HCT116 (cell line): ENCODE measurements at regions not wholly inside any gene's neighbourhood (a gene's known extent, or its start where the extent isn't known, plus 50 kb on each side); places are given as distances from the start of the nearest gene placed in this dataset.

Experiments
- ATAC-seq: fragments of 200-7000 bp; cut with Tn5 transposase; 2 replicates; pipeline ENCODE4 v1.9.1; 2020; ENCODE audit warnings: mild to moderate bottlenecking, moderate library complexity
- BruUV-seq: library from RNA; stranded (reverse); fragments of 400-500 nt; replicated peaks from 2 replicates; lab custom pipeline; 2021; lab: Mats Ljungman, UMichigan
- CTCF ChIA-PET: fragments of 300-600 bp; sonication (Branson Sonifier 250); formaldehyde crosslinking; loops from one replicate; lab custom pipeline; 2021; ENCODE audit warnings: antibody characterized with exemption; lab: Charles Lee
- POLR2A ChIA-PET: fragments of 300-600, 350-600 bp; sonication (Branson Sonifier 250); formaldehyde crosslinking; loops from one replicate; lab custom pipeline; 2021; ENCODE audit warnings: antibody characterized with exemption; lab: Charles Lee
- RAD21 ChIA-PET, 2 experiments: fragments of 300-600 bp; sonication (Branson Sonifier 250); formaldehyde crosslinking; loops; one replicate each; lab custom pipeline; 2023; ENCODE audit warnings: low total read pairs in 2 of 2; ENCODE audit not compliant: uncharacterized antibody in 2 of 2, unreplicated experiment in 2 of 2, low non-redundant PET in 1 of 2; lab: Charles Lee
- DNase-seq: peaks from one replicate; pipeline ENCODE4 v3.0.0-alpha.2; 2010; ENCODE audit warnings: low read depth, low spot score
- H2AFZ ChIP-seq: fragments of 200-600 bp; shearing (Covaris generic), sonication (generic); 2 replicates; pipeline ENCODE4 v1.6.1; 2017; ENCODE audit warnings: low read depth, mixed run types, mixed read lengths, antibody characterized with exemption, low read length; ENCODE audit not compliant: poor library complexity, severe bottlenecking
- H3K27ac ChIP-seq: 2 replicates; pipeline ENCODE4 v1.5.1; 2012; ENCODE audit warnings: low read depth, low read length
- H3K27me3 ChIP-seq: fragments of 200-600 bp; sonication (generic); 2 replicates; pipeline ENCODE4 v1.6.1; 2016; ENCODE audit warnings: mixed run types, low read length, mixed read lengths; ENCODE audit not compliant: insufficient read depth
- H3K36me3 ChIP-seq, 2 experiments: fragments of 200-500 bp in 1 of 2; fragments of 200-600 bp in 1 of 2; sonication (Bioruptor generic) in 1 of 2; sonication (generic) in 1 of 2; 2 replicates each; pipeline versions ENCODE4 v1.5.1 to v1.6.1; 2014 to 2016; ENCODE audit warnings: low read length in 2 of 2, inconsistent platforms in 1 of 2, mixed read lengths in 1 of 2, mixed run types in 1 of 2; ENCODE audit not compliant: insufficient read depth in 2 of 2, control insufficient read depth in 1 of 2
- H3K4me1 ChIP-seq, 2 experiments: fragments of 200-600 bp in 1 of 2; sonication (generic) in 1 of 2; 2 replicates each; pipeline versions ENCODE4 v1.5.1 to v1.6.1; 2012 to 2017; ENCODE audit warnings: low read length in 2 of 2, inconsistent platforms in 1 of 2, mild to moderate bottlenecking in 1 of 2, mixed read lengths in 1 of 2, mixed run types in 1 of 2, moderate library complexity in 1 of 2; ENCODE audit not compliant: insufficient read depth in 2 of 2, control insufficient read depth in 1 of 2
- H3K4me2 ChIP-seq: fragments of 200-600 bp; sonication (generic); 2 replicates; pipeline ENCODE4 v1.6.1; 2017; ENCODE audit warnings: mixed run types, low read length, mixed read lengths
- H3K4me3 ChIP-seq, 2 experiments: fragments of 200-600 bp in 1 of 2; sonication (generic) in 1 of 2; replicated peaks in 1 of 2; 2 replicates each; pipeline ENCODE4 v1.5.1; 2011 to 2016; ENCODE audit warnings: low read length in 2 of 2, control low read depth in 1 of 2, low read depth in 1 of 2, mild to moderate bottlenecking in 1 of 2, mixed read lengths in 1 of 2, mixed run types in 1 of 2
- H3K79me2 ChIP-seq: fragments of 200-600 bp; sonication (generic); 2 replicates; pipeline ENCODE4 v1.6.1; 2017; ENCODE audit warnings: mild to moderate bottlenecking, mixed run types, low read length, moderate library complexity, mixed read lengths; ENCODE audit not compliant: insufficient read depth
- H3K9ac ChIP-seq: fragments of 200-600 bp; sonication (generic); 2 replicates; pipeline ENCODE4 v1.6.1; 2016; ENCODE audit warnings: low read length, mixed read lengths
- H3K9me2 ChIP-seq: fragments of 200-600 bp; sonication (generic), shearing (Covaris generic); 2 replicates; pipeline ENCODE4 v1.6.1; 2017; ENCODE audit warnings: mixed run types, mild to moderate bottlenecking, moderate library complexity; ENCODE audit not compliant: insufficient read depth
- H3K9me3 ChIP-seq, 2 experiments: fragments of 200-500 bp in 1 of 2; fragments of 200-600 bp in 1 of 2; sonication (Bioruptor generic) in 1 of 2; sonication (generic) in 1 of 2; 2 replicates each; pipeline ENCODE4 v1.6.1; 2014 to 2017; ENCODE audit warnings: low read length in 2 of 2, mixed read lengths in 2 of 2, inconsistent platforms in 1 of 2, low read depth in 1 of 2, mild to moderate bottlenecking in 1 of 2, mixed run types in 1 of 2, moderate library complexity in 1 of 2; ENCODE audit not compliant: control insufficient read depth in 1 of 2, insufficient read depth in 1 of 2
- H4K20me1 ChIP-seq: fragments of 200-600 bp; sonication (generic), shearing (Covaris generic); 2 replicates; pipeline ENCODE4 v1.6.1; 2017; ENCODE audit warnings: mixed run types, mild to moderate bottlenecking, moderate library complexity; ENCODE audit not compliant: insufficient read depth
- CBX3 ChIP-seq: IDR thresholded peaks from 2 replicates; pipeline ENCODE4 v1.6.1; 2012; ENCODE audit warnings: low read depth
- CEBPB ChIP-seq: IDR thresholded peaks from 2 replicates; pipeline ENCODE4 v1.6.1; 2012; ENCODE audit warnings: low read depth
- ELF1 ChIP-seq: IDR thresholded peaks from 2 replicates; pipeline ENCODE4 v1.6.1; 2012; ENCODE audit warnings: low read depth, borderline replicate concordance
- EZH2 ChIP-seq: fragments of 200-600 bp; sonication (generic); IDR thresholded peaks from 2 replicates; pipeline ENCODE4 v1.6.1; 2017; ENCODE audit warnings: antibody characterized with exemption, mixed run types
- EZH2phosphoT487 ChIP-seq: fragments of 200-600 bp; IDR thresholded peaks from 2 replicates; pipeline ENCODE4 v1.6.1; 2018; ENCODE audit warnings: antibody characterized with exemption, borderline replicate concordance
- FOSL1 ChIP-seq: IDR thresholded peaks from 2 replicates; pipeline ENCODE4 v1.6.1; 2012; ENCODE audit warnings: low read depth
- JUND ChIP-seq: IDR thresholded peaks from 2 replicates; pipeline ENCODE4 v1.6.1; 2012
- POLR2A ChIP-seq: IDR thresholded peaks from 2 replicates; pipeline ENCODE4 v1.7.0; 2011; ENCODE audit warnings: borderline replicate concordance; ENCODE audit not compliant: insufficient read depth, insufficient read length; ENCODE audit errors: extremely low read depth
- POLR2AphosphoS5 ChIP-seq: IDR thresholded peaks from 2 replicates; pipeline ENCODE4 v1.6.1; 2011; ENCODE audit warnings: mild to moderate bottlenecking, low read depth, low read length, moderate library complexity
- RAD21 ChIP-seq: IDR thresholded peaks from 2 replicates; pipeline ENCODE4 v1.6.1; 2012; ENCODE audit warnings: low read depth, mild to moderate bottlenecking
- SIN3A ChIP-seq: IDR thresholded peaks from 2 replicates; pipeline ENCODE4 v1.6.1; 2012; ENCODE audit warnings: low read depth
- SP1 ChIP-seq: IDR thresholded peaks from 2 replicates; pipeline ENCODE4 v1.6.1; 2012; ENCODE audit warnings: low read depth
- SRF ChIP-seq: IDR thresholded peaks from 2 replicates; pipeline ENCODE4 v1.6.1; 2012; ENCODE audit warnings: low read depth
- ZFX ChIP-seq: fragments of 450-650 bp; IDR thresholded peaks from 2 replicates; pipeline ENCODE4 v1.6.1; 2017
- intact Hi-C: fragments of 100-400 bp; cut with micrococcal nuclease; formaldehyde crosslinking; loops from 2 replicates; pipeline ENCODE4 v1.10.0; 2022
- TF ChIP-seq, protein P1 (sequence below): IDR thresholded peaks from 2 replicates; pipeline ENCODE4 v1.6.1; 2012; ENCODE audit warnings: low read depth
- TF ChIP-seq, protein P2 (sequence below): IDR thresholded peaks from 2 replicates; pipeline ENCODE4 v1.6.1; 2012
- TF ChIP-seq, protein P3 (sequence below), 3 experiments: fragments of 200-600 bp in 1 of 3; sonication (generic) in 1 of 3; IDR thresholded peaks in 2 of 3; conservative IDR thresholded peaks in 1 of 3; 2 replicates each; pipeline ENCODE4 v1.5.1; 2012 to 2017; ENCODE audit warnings: low read depth in 2 of 3, low read length in 2 of 3, antibody characterized with exemption in 1 of 3, borderline replicate concordance in 1 of 3, control low read depth in 1 of 3, mild to moderate bottlenecking in 1 of 3, mixed read lengths in 1 of 3, mixed run types in 1 of 3, moderate library complexity in 1 of 3; ENCODE audit not compliant: insufficient read depth in 1 of 3

- TF ChIP-seq, protein P1, sequence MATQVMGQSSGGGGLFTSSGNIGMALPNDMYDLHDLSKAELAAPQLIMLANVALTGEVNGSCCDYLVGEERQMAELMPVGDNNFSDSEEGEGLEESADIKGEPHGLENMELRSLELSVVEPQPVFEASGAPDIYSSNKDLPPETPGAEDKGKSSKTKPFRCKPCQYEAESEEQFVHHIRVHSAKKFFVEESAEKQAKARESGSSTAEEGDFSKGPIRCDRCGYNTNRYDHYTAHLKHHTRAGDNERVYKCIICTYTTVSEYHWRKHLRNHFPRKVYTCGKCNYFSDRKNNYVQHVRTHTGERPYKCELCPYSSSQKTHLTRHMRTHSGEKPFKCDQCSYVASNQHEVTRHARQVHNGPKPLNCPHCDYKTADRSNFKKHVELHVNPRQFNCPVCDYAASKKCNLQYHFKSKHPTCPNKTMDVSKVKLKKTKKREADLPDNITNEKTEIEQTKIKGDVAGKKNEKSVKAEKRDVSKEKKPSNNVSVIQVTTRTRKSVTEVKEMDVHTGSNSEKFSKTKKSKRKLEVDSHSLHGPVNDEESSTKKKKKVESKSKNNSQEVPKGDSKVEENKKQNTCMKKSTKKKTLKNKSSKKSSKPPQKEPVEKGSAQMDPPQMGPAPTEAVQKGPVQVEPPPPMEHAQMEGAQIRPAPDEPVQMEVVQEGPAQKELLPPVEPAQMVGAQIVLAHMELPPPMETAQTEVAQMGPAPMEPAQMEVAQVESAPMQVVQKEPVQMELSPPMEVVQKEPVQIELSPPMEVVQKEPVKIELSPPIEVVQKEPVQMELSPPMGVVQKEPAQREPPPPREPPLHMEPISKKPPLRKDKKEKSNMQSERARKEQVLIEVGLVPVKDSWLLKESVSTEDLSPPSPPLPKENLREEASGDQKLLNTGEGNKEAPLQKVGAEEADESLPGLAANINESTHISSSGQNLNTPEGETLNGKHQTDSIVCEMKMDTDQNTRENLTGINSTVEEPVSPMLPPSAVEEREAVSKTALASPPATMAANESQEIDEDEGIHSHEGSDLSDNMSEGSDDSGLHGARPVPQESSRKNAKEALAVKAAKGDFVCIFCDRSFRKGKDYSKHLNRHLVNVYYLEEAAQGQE: no peak
- no peak for TF ChIP-seq CBX3
- no peak for TF ChIP-seq SIN3A
- TF ChIP-seq EZH2: no peak
These were observed 220.1 kb upstream of the CNTN5 start (continued) for GRCh38 chr11:98800696-98801095.

DNA sequence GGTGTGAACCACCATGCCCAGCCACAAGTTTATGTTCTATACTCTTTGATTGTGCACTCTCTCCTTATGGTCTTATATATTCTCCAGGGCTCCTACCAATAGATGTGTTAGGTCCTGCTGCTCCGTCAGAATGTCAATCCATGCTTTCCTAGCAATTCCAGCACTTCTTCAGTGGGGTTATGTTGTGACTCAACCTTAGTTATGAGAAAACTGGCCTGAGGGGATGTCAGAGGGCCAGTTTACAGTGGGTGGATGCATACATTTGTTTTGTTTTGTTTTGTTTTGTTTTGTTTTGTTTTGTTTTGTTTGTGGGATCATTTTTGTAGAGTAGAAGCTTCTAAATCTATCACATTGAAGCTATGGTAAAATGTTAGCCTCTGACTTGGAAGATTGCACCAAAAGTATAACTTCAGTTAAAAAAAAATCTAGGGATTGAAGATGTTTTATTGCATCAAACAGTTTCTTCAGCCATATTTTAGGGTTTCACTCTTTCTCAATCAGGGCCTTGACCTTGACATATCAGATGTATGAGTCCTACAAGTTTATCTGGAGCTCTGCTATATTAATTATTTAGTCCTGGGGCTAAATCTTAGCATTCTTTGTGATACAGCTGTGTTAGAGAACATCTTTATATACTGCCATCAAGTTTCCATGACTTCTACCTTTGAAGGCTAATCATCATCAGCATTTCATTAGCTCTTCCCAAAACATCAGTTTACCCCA, 191.6 kb upstream of the CNTN5 start:
- intact Hi-C loops: no loop called here
- Histone ChIP-seq H3K79me2 (no peaks in the 10 kb centered on the region), H3K9me2 (no peaks in the 10 kb centered on the region), H3K4me2 (no peak overlapping the region), H3K4me1 (no peaks in the 10 kb centered on the region), H3K27ac (no peak overlapping the region), H3K4me3 (no peak overlapping the region), H3K9ac (no peak overlapping the region), H3K27me3 (no peaks in the 10 kb centered on the region), H3K9me3 (peaks cover 0 to 36% of the 10 kb centered on the region in 2 experiments; a peak in 2 of 4 replicates), H4K20me1 (no peaks in the 10 kb centered on the region), H3K36me3 (no peaks in the 10 kb centered on the region), H2AFZ (no peak overlapping the region)
- ChIA-PET CTCF (no interaction called here), POLR2A (no interaction called here), RAD21 (no interaction called here)
- no TSS peak for BruUV-seq
- DNase-seq: no peak
- ATAC-seq: no peak
- TF ChIP-seq ELF1 (no peak), SP1 (no peak), JUND (no peak), FOSL1 (no peak), POLR2AphosphoS5 (no peak), POLR2A (no peak), ZFX (no peak), CBX3 (no peak), SRF (no peak), EZH2phosphoT487 (no peak), RAD21 (no peak), CEBPB (no peak), SIN3A (no peak)
- TF ChIP-seq, protein P2, sequence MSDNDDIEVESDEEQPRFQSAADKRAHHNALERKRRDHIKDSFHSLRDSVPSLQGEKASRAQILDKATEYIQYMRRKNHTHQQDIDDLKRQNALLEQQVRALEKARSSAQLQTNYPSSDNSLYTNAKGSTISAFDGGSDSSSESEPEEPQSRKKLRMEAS: no peak
- TF ChIP-seq, protein P1: no peak
- TF ChIP-seq, protein P3, sequence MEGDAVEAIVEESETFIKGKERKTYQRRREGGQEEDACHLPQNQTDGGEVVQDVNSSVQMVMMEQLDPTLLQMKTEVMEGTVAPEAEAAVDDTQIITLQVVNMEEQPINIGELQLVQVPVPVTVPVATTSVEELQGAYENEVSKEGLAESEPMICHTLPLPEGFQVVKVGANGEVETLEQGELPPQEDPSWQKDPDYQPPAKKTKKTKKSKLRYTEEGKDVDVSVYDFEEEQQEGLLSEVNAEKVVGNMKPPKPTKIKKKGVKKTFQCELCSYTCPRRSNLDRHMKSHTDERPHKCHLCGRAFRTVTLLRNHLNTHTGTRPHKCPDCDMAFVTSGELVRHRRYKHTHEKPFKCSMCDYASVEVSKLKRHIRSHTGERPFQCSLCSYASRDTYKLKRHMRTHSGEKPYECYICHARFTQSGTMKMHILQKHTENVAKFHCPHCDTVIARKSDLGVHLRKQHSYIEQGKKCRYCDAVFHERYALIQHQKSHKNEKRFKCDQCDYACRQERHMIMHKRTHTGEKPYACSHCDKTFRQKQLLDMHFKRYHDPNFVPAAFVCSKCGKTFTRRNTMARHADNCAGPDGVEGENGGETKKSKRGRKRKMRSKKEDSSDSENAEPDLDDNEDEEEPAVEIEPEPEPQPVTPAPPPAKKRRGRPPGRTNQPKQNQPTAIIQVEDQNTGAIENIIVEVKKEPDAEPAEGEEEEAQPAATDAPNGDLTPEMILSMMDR (IDR thresholded peaks at IDR 0.05 in 2 of 3, conservative IDR thresholded peaks at IDR 0.05 in 1 of 3; ENCODE audit: borderline replicate concordance in 1 of 3, insufficient read depth in 1 of 3, low read depth in 2 of 3, low read length in 2 of 3): no peak
